ENCODE measurements at regions not wholly inside any gene's neighbourhood (a gene's known extent, or its start where the extent isn't known, plus 50 kb on each side); places are given as distances from the start of the nearest gene placed in this dataset.

GRCh38 chr4:11342401-11342800 lies 86.3 kb downstream of the HS3ST1 start:
- TF ChIP-seq CTCF (IDR thresholded peaks at IDR 0.05) (no peak), POLR2A (IDR thresholded peaks at IDR 0.05) (no peak), POLR2AphosphoS5 (IDR thresholded peaks at IDR 0.05) (no peak)

Data from gastroesophageal sphincter (tissue), 3 donors.